ENCODE measurements at regions not wholly inside any gene's neighbourhood (a gene's known extent, or its start where the extent isn't known, plus 50 kb on each side); places are given as distances from the start of the nearest gene placed in this dataset.

DNA sequence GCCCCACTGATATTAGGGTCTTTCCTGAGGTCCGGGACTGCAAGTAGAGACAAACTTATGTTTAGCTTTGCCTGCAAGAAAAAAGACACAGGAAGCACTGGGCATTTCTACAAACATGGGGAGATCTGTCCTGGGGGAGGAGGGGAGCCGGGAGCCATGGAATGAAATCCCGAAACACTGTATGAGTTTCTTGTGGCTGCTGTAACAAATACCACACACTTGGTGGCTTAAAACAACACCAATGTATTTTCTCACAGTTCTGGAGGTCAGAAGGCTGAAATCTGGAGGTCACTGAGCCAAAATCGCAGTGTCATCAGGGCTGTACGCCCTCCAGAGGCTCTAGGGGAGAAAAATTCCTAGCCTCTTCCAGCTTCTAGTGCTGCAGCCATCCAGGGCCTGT, 114.0 kb upstream of the CHST15 start:
- Histone ChIP-seq H3K4me1 (ENCODE audit: control insufficient read depth, low read length) (no peaks in the 10 kb centered on the region), H3K79me2 (ENCODE audit: control insufficient read depth, low read length) (no peaks in the 10 kb centered on the region), H3K9me2 (replicated peaks; ENCODE audit: control insufficient read depth, low read length) (no peaks in the 10 kb centered on the region), H3K4me2 (ENCODE audit: low read length) (no peak overlapping the region), H3K4me3 (ENCODE audit: low read length) (no peak overlapping the region), H3K9me3 (ENCODE audit: control insufficient read depth, insufficient read depth, low read length) (peaks cover 4% of the 10 kb centered on the region; the same call in 1 of the 2 replicates), H3K36me3 (ENCODE audit: control insufficient read depth, low read length) (no peaks in the 10 kb centered on the region), H3K27me3 (ENCODE audit: control insufficient read depth, low read length) (no peaks in the 10 kb centered on the region), H4K20me1 (ENCODE audit: control insufficient read depth, insufficient read depth, low read depth, low read length) (no peaks in the 10 kb centered on the region), H3F3A (ENCODE audit: control insufficient read depth, insufficient read depth) (no peaks in the 10 kb centered on the region), H3K27ac (ENCODE audit: low read depth, low read length) (no peak overlapping the region)
- TF ChIP-seq, protein P1, sequence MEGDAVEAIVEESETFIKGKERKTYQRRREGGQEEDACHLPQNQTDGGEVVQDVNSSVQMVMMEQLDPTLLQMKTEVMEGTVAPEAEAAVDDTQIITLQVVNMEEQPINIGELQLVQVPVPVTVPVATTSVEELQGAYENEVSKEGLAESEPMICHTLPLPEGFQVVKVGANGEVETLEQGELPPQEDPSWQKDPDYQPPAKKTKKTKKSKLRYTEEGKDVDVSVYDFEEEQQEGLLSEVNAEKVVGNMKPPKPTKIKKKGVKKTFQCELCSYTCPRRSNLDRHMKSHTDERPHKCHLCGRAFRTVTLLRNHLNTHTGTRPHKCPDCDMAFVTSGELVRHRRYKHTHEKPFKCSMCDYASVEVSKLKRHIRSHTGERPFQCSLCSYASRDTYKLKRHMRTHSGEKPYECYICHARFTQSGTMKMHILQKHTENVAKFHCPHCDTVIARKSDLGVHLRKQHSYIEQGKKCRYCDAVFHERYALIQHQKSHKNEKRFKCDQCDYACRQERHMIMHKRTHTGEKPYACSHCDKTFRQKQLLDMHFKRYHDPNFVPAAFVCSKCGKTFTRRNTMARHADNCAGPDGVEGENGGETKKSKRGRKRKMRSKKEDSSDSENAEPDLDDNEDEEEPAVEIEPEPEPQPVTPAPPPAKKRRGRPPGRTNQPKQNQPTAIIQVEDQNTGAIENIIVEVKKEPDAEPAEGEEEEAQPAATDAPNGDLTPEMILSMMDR (IDR thresholded peaks at IDR 0.05; ENCODE audit: low read depth, low read length, poor library complexity, severe bottlenecking) = no peak
- no peak for TF ChIP-seq EZH2phosphoT487 (IDR thresholded peaks at IDR 0.05; ENCODE audit: borderline replicate concordance, low read length)

DNA sequence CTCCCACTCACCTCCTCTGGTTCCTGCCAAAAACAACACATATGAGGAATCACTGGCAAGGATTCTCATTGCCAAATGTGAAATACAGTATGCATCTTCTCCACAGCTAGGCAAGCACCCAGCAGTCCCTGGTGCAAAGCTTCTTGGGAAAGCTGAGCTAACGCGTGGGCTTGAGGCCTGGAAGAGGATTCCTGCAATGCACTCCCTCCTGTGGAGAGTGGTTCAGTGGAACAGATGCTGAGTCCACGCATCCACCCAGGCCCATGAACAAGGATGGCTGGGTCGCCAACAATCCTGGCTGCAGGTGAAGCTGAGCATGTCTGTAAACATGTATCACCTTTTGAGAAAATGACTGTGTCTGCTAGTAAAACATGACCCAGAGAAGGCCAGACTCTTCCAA, 113.2 kb upstream of the CHST15 start:
- no peaks in the 10 kb centered on the region for H3K79me2 ChIP-seq (ENCODE audit: control insufficient read depth, low read length)
- no peaks in the 10 kb centered on the region for H3K9me2 ChIP-seq (replicated peaks; ENCODE audit: control insufficient read depth, low read length)
- H3K36me3 ChIP-seq (ENCODE audit: control insufficient read depth, low read length) = no peaks in the 10 kb centered on the region
- peaks cover 4% of the 10 kb centered on the region; the same call in 1 of the 2 replicates for H3K9me3 ChIP-seq (ENCODE audit: control insufficient read depth, insufficient read depth, low read length)
- H4K20me1 ChIP-seq (ENCODE audit: control insufficient read depth, insufficient read depth, low read depth, low read length) = no peaks in the 10 kb centered on the region
- H3K4me3 ChIP-seq (ENCODE audit: low read length) = no peak overlapping the region
- no peaks in the 10 kb centered on the region for H3K4me1 ChIP-seq (ENCODE audit: control insufficient read depth, low read length)
- TF ChIP-seq, protein P1 (IDR thresholded peaks at IDR 0.05; ENCODE audit: low read depth, low read length, poor library complexity, severe bottlenecking) = no peak
- no peak for TF ChIP-seq EZH2phosphoT487 (IDR thresholded peaks at IDR 0.05; ENCODE audit: borderline replicate concordance, low read length)
- H3K4me2 ChIP-seq (ENCODE audit: low read length) = no peak overlapping the region
- no peaks in the 10 kb centered on the region for H3F3A ChIP-seq (ENCODE audit: control insufficient read depth, insufficient read depth)
- H3K27ac ChIP-seq (ENCODE audit: low read depth, low read length) = no peak overlapping the region
- H3K27me3 ChIP-seq (ENCODE audit: control insufficient read depth, low read length) = no peaks in the 10 kb centered on the region

DNA sequence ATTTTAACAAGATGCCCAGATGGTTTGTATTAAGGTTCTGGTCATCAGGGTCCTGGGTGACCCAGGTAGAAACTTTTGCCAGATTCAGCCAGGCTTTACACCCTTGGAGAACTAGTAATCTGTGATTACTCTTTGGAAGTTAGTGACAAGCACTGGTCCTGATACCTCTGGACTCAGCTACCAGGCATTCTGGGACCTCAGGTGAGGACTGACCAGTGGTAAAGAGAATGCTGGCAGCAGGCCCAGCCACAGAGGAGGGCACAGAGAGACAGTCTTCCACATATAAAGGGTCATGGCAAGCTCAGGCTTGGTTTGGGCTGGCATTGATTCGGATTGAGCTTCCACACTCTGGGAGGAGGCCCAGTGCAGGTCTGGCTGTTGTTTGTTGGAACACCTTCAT, 112.0 kb upstream of the CHST15 start:
- TF ChIP-seq, protein P1 (IDR thresholded peaks at IDR 0.05; ENCODE audit: low read depth, low read length, poor library complexity, severe bottlenecking) = no peak
- TF ChIP-seq EZH2phosphoT487 (IDR thresholded peaks at IDR 0.05; ENCODE audit: borderline replicate concordance, low read length) = no peak
- H3F3A ChIP-seq (ENCODE audit: control insufficient read depth, insufficient read depth) = no peaks in the 10 kb centered on the region
- no peaks in the 10 kb centered on the region for H3K36me3 ChIP-seq (ENCODE audit: control insufficient read depth, low read length)
- no peak overlapping the region for H3K4me2 ChIP-seq (ENCODE audit: low read length)
- no peaks in the 10 kb centered on the region for H3K79me2 ChIP-seq (ENCODE audit: control insufficient read depth, low read length)
- H3K27me3 ChIP-seq (ENCODE audit: control insufficient read depth, low read length) = no peaks in the 10 kb centered on the region
- H3K4me1 ChIP-seq (ENCODE audit: control insufficient read depth, low read length) = no peaks in the 10 kb centered on the region
- H3K9me2 ChIP-seq (replicated peaks; ENCODE audit: control insufficient read depth, low read length) = no peaks in the 10 kb centered on the region
- no peaks in the 10 kb centered on the region; the same call in 1 of the 2 replicates for H3K9me3 ChIP-seq (ENCODE audit: control insufficient read depth, insufficient read depth, low read length)
- no peaks in the 10 kb centered on the region for H4K20me1 ChIP-seq (ENCODE audit: control insufficient read depth, insufficient read depth, low read depth, low read length)
- no peak overlapping the region for H3K27ac ChIP-seq (ENCODE audit: low read depth, low read length)
- H3K4me3 ChIP-seq (ENCODE audit: low read length) = no peak overlapping the region
